A673 (cell line): ENCODE measurements at regions not wholly inside any gene's neighbourhood (a gene's known extent, or its start where the extent isn't known, plus 50 kb on each side); places are given as distances from the start of the nearest gene placed in this dataset.

Experiments
- CTCF ChIP-seq: fragments of 300-800, 200-600 bp; sonication (generic); conservative IDR thresholded peaks from 2 replicates; pipeline ENCODE4 v1.5.1; 2017; ENCODE audit warnings: low read depth, mild to moderate bottlenecking, antibody characterized with exemption, low read length, moderate library complexity, mixed read lengths
- EZH2 ChIP-seq: fragments of 200-600 bp; sonication (generic); IDR thresholded peaks from 2 replicates; pipeline ENCODE4 v1.6.1; 2017; ENCODE audit warnings: borderline replicate concordance, low read depth, mild to moderate bottlenecking, mixed read lengths, antibody characterized with exemption, low read length; ENCODE audit not compliant: poor library complexity, severe bottlenecking

- TF ChIP-seq CTCF: no peak
- TF ChIP-seq EZH2: no peak
Observed at GRCh38 chr16:63568164-63568563, 1531.9 kb upstream of the CDH8 start.
